GM12878 (cell line): ENCODE measurements at regions not wholly inside any gene's neighbourhood (a gene's known extent, or its start where the extent isn't known, plus 50 kb on each side); places are given as distances from the start of the nearest gene placed in this dataset.

Experiments
- ATAC-seq: fragments of 200-7000 bp; cut with Tn5 transposase; 3 replicates; pipeline ENCODE4 v1.9.1; 2020; ENCODE audit warnings: mild to moderate bottlenecking, moderate library complexity
- BruUV-seq: library from RNA; stranded (reverse); fragments of 400-500 nt; replicated peaks from 2 replicates; lab custom pipeline; 2021; lab: Mats Ljungman, UMichigan
- CTCF ChIA-PET: fragments of 300-600 bp; sonication (Branson Sonifier 250); formaldehyde crosslinking; extraction: SDS; loops from one replicate; lab custom pipeline; 2021; ENCODE audit warnings: inconsistent platforms; lab: Yijun Ruan, JAX
- POLR2A ChIA-PET: fragments of 350-600 bp; formaldehyde crosslinking; extraction: SDS; loops from one replicate; lab custom pipeline; 2021; ENCODE audit warnings: inconsistent platforms; lab: Charles Lee
- RAD21 ChIA-PET: fragments of 300-600 bp; sonication (Branson Sonifier 250); formaldehyde crosslinking; loops from one replicate; lab custom pipeline; 2023; ENCODE audit warnings: antibody characterized with exemption; ENCODE audit not compliant: unreplicated experiment; lab: Charles Lee
- SMC1A ChIA-PET: fragments of 300-600 bp; sonication (Branson Sonifier 250); formaldehyde crosslinking; loops from one replicate; lab custom pipeline; 2023; ENCODE audit not compliant: unreplicated experiment, uncharacterized antibody; lab: Charles Lee
- DNase-seq: peaks from one replicate; pipeline ENCODE4 v3.0.0-alpha.2; 2011; ENCODE audit warnings: low read depth, low spot score
- FAIRE-seq: peaks from 3 replicates; lab custom pipeline; 2011; peaks lifted over from hg19 to GRCh38; lab: Jason Lieb, UNC
- H2AFZ ChIP-seq: 2 replicates; pipeline ENCODE4 v1.6.0; 2011; ENCODE audit warnings: low read depth, low read length, control low read depth; ENCODE audit not compliant: control insufficient read depth
- H3K27ac ChIP-seq: 2 replicates; pipeline ENCODE4 v1.5.1; 2011; ENCODE audit warnings: control low read depth; ENCODE audit not compliant: control insufficient read depth, insufficient read depth
- H3K27me3 ChIP-seq, 2 experiments: replicated peaks in 1 of 2; 2 replicates each; pipeline versions ENCODE4 v1.6.0 to v1.6.1; 2011; ENCODE audit warnings: low read length in 1 of 2; ENCODE audit not compliant: control insufficient read depth in 2 of 2, insufficient read depth in 2 of 2
- H3K36me3 ChIP-seq, 2 experiments: 2 replicates each; pipeline ENCODE4 v1.5.1; 2011; ENCODE audit warnings: low read length in 1 of 2; ENCODE audit not compliant: control insufficient read depth in 2 of 2, insufficient read depth in 2 of 2
- H3K4me1 ChIP-seq: 2 replicates; pipeline ENCODE4 v1.6.1; 2011; ENCODE audit warnings: mild to moderate bottlenecking, low read length, moderate library complexity, mixed read lengths; ENCODE audit not compliant: control insufficient read depth, insufficient read depth
- H3K4me2 ChIP-seq: 2 replicates; pipeline ENCODE4 v1.6.0; 2011; ENCODE audit warnings: control low read depth; ENCODE audit not compliant: control insufficient read depth, insufficient read depth
- H3K4me3 ChIP-seq: fragments of 200-600 bp; sonication (generic); 2 replicates; pipeline ENCODE4 v1.5.1; 2016
- H3K79me2 ChIP-seq: 2 replicates; pipeline ENCODE4 v1.6.0; 2011; ENCODE audit warnings: low read length; ENCODE audit not compliant: control insufficient read depth, insufficient read depth
- H3K9ac ChIP-seq: 2 replicates; pipeline ENCODE4 v1.8.0; 2011; ENCODE audit warnings: low read length, control low read depth, mixed read lengths; ENCODE audit not compliant: control insufficient read depth, insufficient read depth
- H3K9me3 ChIP-seq: replicated peaks from 3 replicates; pipeline ENCODE4 v1.5.1; 2011; ENCODE audit warnings: mild to moderate bottlenecking, low read length; ENCODE audit not compliant: control insufficient read depth, insufficient read depth
- H4K20me1 ChIP-seq: 2 replicates; pipeline ENCODE4 v1.6.0; 2011; ENCODE audit not compliant: control insufficient read depth, insufficient read depth
- BRCA1 ChIP-seq: IDR thresholded peaks from 2 replicates; pipeline ENCODE4 v1.6.1; 2011; ENCODE audit warnings: low read depth, low read length, improper control_type of control experiment
- CBFB ChIP-seq: IDR thresholded peaks from 2 replicates; pipeline ENCODE4 v1.6.1; 2016; ENCODE audit warnings: antibody characterized with exemption, low read depth
- IKZF2 ChIP-seq, 2 experiments: fragments of 450-650 bp; IDR thresholded peaks; 2 replicates each; pipeline ENCODE4 v1.6.1; 2017; ENCODE audit warnings: mild to moderate bottlenecking in 2 of 2, moderate library complexity in 2 of 2
- JUNB ChIP-seq: IDR thresholded peaks from 2 replicates; pipeline ENCODE4 v1.6.1; 2016; ENCODE audit warnings: antibody characterized with exemption, mild to moderate bottlenecking
- MLLT1 ChIP-seq: fragments of 450-650 bp; IDR thresholded peaks from 2 replicates; pipeline ENCODE4 v1.6.1; 2016; ENCODE audit warnings: mild to moderate bottlenecking
- MTA3 ChIP-seq: IDR thresholded peaks from 2 replicates; pipeline ENCODE4 v1.6.1; 2012; ENCODE audit warnings: low read length, inconsistent platforms, borderline replicate concordance
- MXI1 ChIP-seq: fragments of 150-350 bp; IDR thresholded peaks from 2 replicates; pipeline ENCODE4 v1.6.1; 2011; ENCODE audit warnings: low read depth, mild to moderate bottlenecking, inconsistent platforms, low read length, improper control_type of control experiment
- NBN ChIP-seq: fragments of 450-650 bp; IDR thresholded peaks from 2 replicates; pipeline ENCODE4 v1.6.1; 2016
- NFYA ChIP-seq: IDR thresholded peaks from 2 replicates; pipeline ENCODE4 v1.6.1; 2011; ENCODE audit warnings: low read depth, mild to moderate bottlenecking, low read length, improper control_type of control experiment, borderline replicate concordance
- POU2F2 ChIP-seq: IDR thresholded peaks from 3 replicates; pipeline ENCODE4 v1.6.1; 2011; ENCODE audit warnings: low read depth, mild to moderate bottlenecking, low read length, borderline replicate concordance
- RAD21 ChIP-seq: IDR thresholded peaks from 2 replicates; pipeline ENCODE4 v1.6.1; 2011; ENCODE audit warnings: mild to moderate bottlenecking, low read depth, low read length, moderate library complexity; ENCODE audit not compliant: insufficient read depth
- RFX5 ChIP-seq: IDR thresholded peaks from 2 replicates; pipeline ENCODE4 v1.6.1; 2011; ENCODE audit warnings: low read depth, low read length, improper control_type of control experiment
- TARDBP ChIP-seq: IDR thresholded peaks from 2 replicates; pipeline ENCODE4 v1.6.1; 2016; ENCODE audit warnings: borderline replicate concordance
- ZBTB11 ChIP-seq: fragments of 450-650 bp; formaldehyde crosslinking; IDR thresholded peaks from 2 replicates; pipeline ENCODE4 v1.5.0; 2022; ENCODE audit warnings: mild to moderate bottlenecking, missing genetic modification characterization
- WGBS: methylation state at CpG from one replicate; pipeline ENCODE4 v1.1.6; 2016; ENCODE audit warnings: low lambda C conversion rate; ENCODE audit not compliant: insufficient replicate concordance, insufficient coverage; ENCODE audit errors: missing lambda C conversion rate; 5-methylcytosine and 5-hydroxymethylcytosine counted together
- in situ Hi-C: fragments of 300-500 bp; cut with MboI; formaldehyde crosslinking; loops from 9 replicates; pipeline ENCODE4 v1.14.3; 2018; ENCODE audit warnings: mixed read lengths
- intact Hi-C: fragments of 100-400 bp; cut with micrococcal nuclease; formaldehyde crosslinking; loops from one replicate; pipeline ENCODE4 v1.14.2; 2022; ENCODE audit not compliant: unreplicated experiment
- TF ChIP-seq, protein P1 (sequence below): fragments of 450-650 bp; IDR thresholded peaks from 2 replicates; pipeline ENCODE4 v1.6.1; 2016; ENCODE audit warnings: mild to moderate bottlenecking

DNA sequence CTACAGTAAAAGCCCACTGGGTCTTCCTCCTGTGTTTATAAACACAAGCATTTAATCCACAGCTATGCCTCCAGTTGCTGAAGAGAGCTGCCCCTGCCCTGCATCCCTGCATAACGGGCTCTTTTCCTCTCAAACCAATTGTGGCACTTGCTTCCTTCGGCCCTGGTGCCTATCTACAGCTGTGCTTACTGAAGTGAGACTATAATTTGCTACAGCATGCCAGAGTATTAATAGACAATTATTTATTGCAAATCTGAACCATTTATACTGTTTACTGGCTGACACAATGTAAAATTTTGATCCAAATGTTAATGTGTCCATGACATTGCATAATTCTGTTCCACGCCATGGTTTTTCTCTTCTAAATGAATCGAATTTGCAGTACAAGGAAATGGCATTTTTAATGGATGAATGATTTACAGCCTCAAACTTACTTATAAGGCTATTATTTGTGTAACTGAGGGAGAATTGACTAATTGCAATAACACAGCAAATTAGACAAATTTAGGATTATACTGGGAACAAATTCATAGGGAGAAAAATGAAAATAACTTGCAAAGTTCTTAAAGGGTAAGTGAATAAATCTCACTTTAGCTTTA lies 457.0 kb upstream of the HNRNPA3 start:
- BruUV-seq, result no TSS peak
- in situ Hi-C loops (no loop called here), intact Hi-C loops (no loop called here)
- H3K9ac ChIP-seq, result no peak overlapping the region
- H3K27ac ChIP-seq, result no peak overlapping the region
- ChIA-PET CTCF (interaction anchor here (1.4 to 2.1 kb wide), 2 partner anchors 12 to 393 kb away, joined by 3 to 9 read pairs; no protein-coding TSS in a partner anchor), RAD21 (no interaction called here), SMC1A (interaction anchor here (0.9 to 2.3 kb wide), 4 partner anchors 10 to 116 kb away, joined by 3 to 7 read pairs (median 3); no protein-coding TSS in a partner anchor), POLR2A (no interaction called here)
- no peaks in the 10 kb centered on the region for H3K9me3 ChIP-seq
- H3K4me1 ChIP-seq, result no peaks in the 10 kb centered on the region
- FAIRE-seq (no peak), ATAC-seq (no peak), DNase-seq (no peak)
- no peaks in the 10 kb centered on the region for H3K36me3 ChIP-seq
- H3K27me3 ChIP-seq, result no peaks in the 10 kb centered on the region
- WGBS, result 34% methylated on average over 4 of the region's 4 CpGs
- H3K4me3 ChIP-seq, result no peak overlapping the region
- no peak overlapping the region for H2AFZ ChIP-seq
- TF ChIP-seq POU2F2 (no peak), CBFB (no peak), JUNB (no peak), IKZF2 (IDR thresholded peaks at IDR 0.05) (no peak), BRCA1 (no peak), NBN (no peak), TARDBP (no peak), MTA3 (no peak), NFYA (no peak), RFX5 (no peak), MXI1 (no peak), RAD21 (no peak), MLLT1 (no peak), ZBTB11 (CRISPR knock-in tag) (no peak)
- TF ChIP-seq, protein P1, sequence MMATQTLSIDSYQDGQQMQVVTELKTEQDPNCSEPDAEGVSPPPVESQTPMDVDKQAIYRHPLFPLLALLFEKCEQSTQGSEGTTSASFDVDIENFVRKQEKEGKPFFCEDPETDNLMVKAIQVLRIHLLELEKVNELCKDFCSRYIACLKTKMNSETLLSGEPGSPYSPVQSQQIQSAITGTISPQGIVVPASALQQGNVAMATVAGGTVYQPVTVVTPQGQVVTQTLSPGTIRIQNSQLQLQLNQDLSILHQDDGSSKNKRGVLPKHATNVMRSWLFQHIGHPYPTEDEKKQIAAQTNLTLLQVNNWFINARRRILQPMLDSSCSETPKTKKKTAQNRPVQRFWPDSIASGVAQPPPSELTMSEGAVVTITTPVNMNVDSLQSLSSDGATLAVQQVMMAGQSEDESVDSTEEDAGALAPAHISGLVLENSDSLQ, result no peak
- H3K4me2 ChIP-seq, result no peak overlapping the region
- H4K20me1 ChIP-seq, result no peaks in the 10 kb centered on the region
- no peaks in the 10 kb centered on the region for H3K79me2 ChIP-seq
